AG04449 (cell line): ENCODE measurements at regions not wholly inside any gene's neighbourhood (a gene's known extent, or its start where the extent isn't known, plus 50 kb on each side); places are given as distances from the start of the nearest gene placed in this dataset.

Experiments
- CTCF ChIA-PET: fragments of 350-600 bp; formaldehyde crosslinking; extraction: SDS; loops from one replicate; lab custom pipeline; 2021; ENCODE audit warnings: antibody characterized with exemption; lab: Yijun Ruan, JAX
- POLR2A ChIA-PET: fragments of 400-600, 350-600 bp; formaldehyde crosslinking; extraction: SDS; loops from one replicate; lab custom pipeline; 2020; ENCODE audit warnings: antibody characterized with exemption, inconsistent platforms; lab: Yijun Ruan, JAX
- DNase-seq: peaks from one replicate; pipeline ENCODE4 v3.0.0-alpha.2; 2010; ENCODE audit warnings: low read depth, low spot score
- H3K4me3 ChIP-seq: 2 replicates; pipeline ENCODE4 v1.5.1; 2011; ENCODE audit warnings: low read depth, mild to moderate bottlenecking, control low read depth, low read length
- CTCF ChIP-seq: IDR thresholded peaks from one replicate; pipeline ENCODE4 v1.5.1; 2011; ENCODE audit warnings: mild to moderate bottlenecking, moderate library complexity, low read length, control low read depth, inconsistent platforms; ENCODE audit not compliant: insufficient read depth; ENCODE audit errors: missing control alignments

- DNase-seq = no peak
- POLR2A ChIA-PET = no interaction called here
- no peak for TF ChIP-seq CTCF
- CTCF ChIA-PET = no interaction called here
- H3K4me3 ChIP-seq = no peak overlapping the region
Observed at GRCh38 chr17:6018788-6019187, 51.4 kb upstream of the WSCD1 start.

GRCh38 chr17:6019959-6020358 lies 50.2 kb upstream of the WSCD1 start:
- DNase-seq = no peak
- TF ChIP-seq CTCF = no peak
- POLR2A ChIA-PET = no interaction called here
- H3K4me3 ChIP-seq = no peak overlapping the region
- CTCF ChIA-PET = no interaction called here

GRCh38 chr17:6020376-6021010 lies 49.7 kb upstream of the WSCD1 start:
- DNase-seq = no peak
- no peak for TF ChIP-seq CTCF
- POLR2A ChIA-PET = no interaction called here
- H3K4me3 ChIP-seq = no peak overlapping the region
- CTCF ChIA-PET = no interaction called here
